H1 (cell line): ENCODE measurements at regions not wholly inside any gene's neighbourhood (a gene's known extent, or its start where the extent isn't known, plus 50 kb on each side); places are given as distances from the start of the nearest gene placed in this dataset.

Source experiments
- EZH2 ChIP-seq: fragments of 200-600 bp; sonication (generic); IDR thresholded peaks from 2 replicates; pipeline ENCODE4 v1.7.1; 2012; ENCODE audit warnings: low read depth, mild to moderate bottlenecking, moderate library complexity, low read length, inconsistent platforms; ENCODE audit not compliant: severe bottlenecking
- YY1 ChIP-seq: IDR thresholded peaks from 2 replicates; pipeline ENCODE4 v1.6.1; 2011; ENCODE audit warnings: low read depth, mild to moderate bottlenecking, low read length

GRCh38 chr4:128513664-128514484 lies 226.3 kb upstream of the PGRMC2 start:
- TF ChIP-seq YY1 (no peak), EZH2 (no peak)
